ENCODE measurements at regions not wholly inside any gene's neighbourhood (a gene's known extent, or its start where the extent isn't known, plus 50 kb on each side); places are given as distances from the start of the nearest gene placed in this dataset.

- no peak for DNase-seq (ENCODE audit: low read depth)
- TF ChIP-seq CTCF (IDR thresholded peaks at IDR 0.05; ENCODE audit: insufficient read depth, low read depth, low read length, missing control alignments): no peak
- H3K4me3 ChIP-seq (ENCODE audit: low read depth, low read length): no peak overlapping the region
Observed at GRCh38 chr10:33950206-33950605, 615.7 kb upstream of the NRP1 start.

GRCh38 chr10:33947544-33947943, 613.1 kb upstream of the NRP1 start:
- DNase-seq (ENCODE audit: low read depth): no peak
- no peak for TF ChIP-seq CTCF (IDR thresholded peaks at IDR 0.05; ENCODE audit: insufficient read depth, low read depth, low read length, missing control alignments)
- H3K4me3 ChIP-seq (ENCODE audit: low read depth, low read length): no peak overlapping the region

- DNase-seq (ENCODE audit: low read depth): no peak
- no peak for TF ChIP-seq CTCF (IDR thresholded peaks at IDR 0.05; ENCODE audit: insufficient read depth, low read depth, low read length, missing control alignments)
- H3K4me3 ChIP-seq (ENCODE audit: low read depth, low read length): no peak overlapping the region
Observed at GRCh38 chr10:33945051-33945450, 610.6 kb upstream of the NRP1 start.

- H3K4me3 ChIP-seq (ENCODE audit: low read depth, low read length): no peak overlapping the region
- no peak for DNase-seq (ENCODE audit: low read depth)
- TF ChIP-seq CTCF (IDR thresholded peaks at IDR 0.05; ENCODE audit: insufficient read depth, low read depth, low read length, missing control alignments): no peak
Observed at GRCh38 chr10:33942508-33942907, 608.0 kb upstream of the NRP1 start.

DNA sequence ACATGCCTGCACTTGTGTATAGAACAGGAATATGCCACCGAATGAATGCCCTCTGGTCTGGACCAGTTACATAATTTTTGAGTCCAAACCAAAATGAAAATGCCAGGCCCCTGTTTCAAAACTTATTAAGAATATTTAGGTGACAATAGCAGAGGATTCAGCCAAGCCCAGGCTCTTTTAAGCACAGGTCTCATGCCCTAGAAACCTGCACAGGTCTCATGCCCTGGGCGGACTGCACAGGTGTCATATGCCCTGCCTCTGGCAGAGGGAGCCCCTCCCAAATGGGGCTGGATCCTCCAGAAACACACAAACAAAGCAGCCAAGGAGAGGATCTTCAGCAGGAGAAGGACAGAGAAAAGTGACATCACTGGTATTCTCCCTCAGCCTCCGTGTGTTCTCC, 605.4 kb upstream of the NRP1 start:
- H3K4me3 ChIP-seq (ENCODE audit: low read depth, low read length): no peak overlapping the region
- DNase-seq (ENCODE audit: low read depth): no peak
- no peak for TF ChIP-seq CTCF (IDR thresholded peaks at IDR 0.05; ENCODE audit: insufficient read depth, low read depth, low read length, missing control alignments)

- no peak overlapping the region for H3K4me3 ChIP-seq (ENCODE audit: low read depth, low read length)
- TF ChIP-seq CTCF (IDR thresholded peaks at IDR 0.05; ENCODE audit: insufficient read depth, low read depth, low read length, missing control alignments): no peak
- DNase-seq (ENCODE audit: low read depth): no peak
Observed at GRCh38 chr10:33939410-33939809, 604.9 kb upstream of the NRP1 start.

- DNase-seq (ENCODE audit: low read depth): no peak
- H3K4me3 ChIP-seq (ENCODE audit: low read depth, low read length): no peak overlapping the region
- TF ChIP-seq CTCF (IDR thresholded peaks at IDR 0.05; ENCODE audit: insufficient read depth, low read depth, low read length, missing control alignments): no peak
Observed at GRCh38 chr10:33938001-33938400, 603.5 kb upstream of the NRP1 start.
